ENCODE measurements at regions not wholly inside any gene's neighbourhood (a gene's known extent, or its start where the extent isn't known, plus 50 kb on each side); places are given as distances from the start of the nearest gene placed in this dataset.

- TF ChIP-seq, protein P1, sequence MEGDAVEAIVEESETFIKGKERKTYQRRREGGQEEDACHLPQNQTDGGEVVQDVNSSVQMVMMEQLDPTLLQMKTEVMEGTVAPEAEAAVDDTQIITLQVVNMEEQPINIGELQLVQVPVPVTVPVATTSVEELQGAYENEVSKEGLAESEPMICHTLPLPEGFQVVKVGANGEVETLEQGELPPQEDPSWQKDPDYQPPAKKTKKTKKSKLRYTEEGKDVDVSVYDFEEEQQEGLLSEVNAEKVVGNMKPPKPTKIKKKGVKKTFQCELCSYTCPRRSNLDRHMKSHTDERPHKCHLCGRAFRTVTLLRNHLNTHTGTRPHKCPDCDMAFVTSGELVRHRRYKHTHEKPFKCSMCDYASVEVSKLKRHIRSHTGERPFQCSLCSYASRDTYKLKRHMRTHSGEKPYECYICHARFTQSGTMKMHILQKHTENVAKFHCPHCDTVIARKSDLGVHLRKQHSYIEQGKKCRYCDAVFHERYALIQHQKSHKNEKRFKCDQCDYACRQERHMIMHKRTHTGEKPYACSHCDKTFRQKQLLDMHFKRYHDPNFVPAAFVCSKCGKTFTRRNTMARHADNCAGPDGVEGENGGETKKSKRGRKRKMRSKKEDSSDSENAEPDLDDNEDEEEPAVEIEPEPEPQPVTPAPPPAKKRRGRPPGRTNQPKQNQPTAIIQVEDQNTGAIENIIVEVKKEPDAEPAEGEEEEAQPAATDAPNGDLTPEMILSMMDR (conservative IDR thresholded peaks at IDR 0.05; ENCODE audit: low read depth, low read length), result no peak
- no peak overlapping the region for H3K4me3 ChIP-seq (ENCODE audit: low read depth, low read length)
- DNase-seq (ENCODE audit: low read depth), result no peak
Observed at GRCh38 chr15:29456964-29457363, 187.3 kb upstream of the NSMCE3 start.

DNA sequence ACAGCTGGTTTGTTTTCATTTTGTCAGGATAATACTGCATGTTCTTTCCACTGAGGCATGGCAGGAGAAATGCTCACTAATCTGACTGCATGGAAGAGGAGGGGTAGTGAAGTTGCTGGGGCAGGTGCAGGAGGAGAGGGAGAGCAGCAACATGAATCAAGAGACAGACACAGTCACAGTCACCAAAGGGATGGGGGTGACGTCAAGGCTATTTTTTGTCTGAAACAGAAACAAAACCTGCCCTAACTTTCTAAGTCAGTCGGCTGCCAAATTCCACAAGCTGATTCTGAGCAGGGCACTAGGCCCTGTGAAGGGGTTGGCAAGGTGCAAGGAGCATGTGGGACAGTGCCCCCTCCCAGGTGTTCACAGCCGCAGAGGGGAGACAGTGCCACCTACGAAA lies 186.6 kb upstream of the NSMCE3 start:
- H3K4me3 ChIP-seq (ENCODE audit: low read depth, low read length), result no peak overlapping the region
- TF ChIP-seq, protein P1 (conservative IDR thresholded peaks at IDR 0.05; ENCODE audit: low read depth, low read length), result no peak
- DNase-seq (ENCODE audit: low read depth), result no peak

DNA sequence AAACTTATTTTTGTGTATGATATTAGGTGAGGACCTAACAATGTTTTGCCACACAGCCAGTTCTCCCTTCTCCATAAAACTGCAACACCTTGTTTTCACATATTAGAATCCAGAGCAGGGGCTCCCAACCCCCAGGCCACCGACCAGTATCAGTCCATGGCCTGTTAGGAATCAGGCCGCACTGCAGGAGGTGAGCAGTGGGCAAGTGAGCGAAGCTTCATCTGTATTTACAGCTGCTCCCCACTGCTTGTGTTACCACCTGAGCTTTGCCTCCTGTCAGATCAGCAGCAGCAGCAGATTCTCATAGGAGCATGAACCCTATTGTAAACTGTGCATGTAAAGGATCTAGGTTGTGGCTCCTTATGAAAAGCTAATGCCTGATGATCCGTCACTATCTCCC lies 185.9 kb upstream of the NSMCE3 start:
- TF ChIP-seq, protein P1 (conservative IDR thresholded peaks at IDR 0.05; ENCODE audit: low read depth, low read length), result no peak
- no peak for DNase-seq (ENCODE audit: low read depth)
- H3K4me3 ChIP-seq (ENCODE audit: low read depth, low read length), result no peak overlapping the region

GRCh38 chr15:29455055-29455454 lies 185.4 kb upstream of the NSMCE3 start:
- no peak for DNase-seq (ENCODE audit: low read depth)
- no peak overlapping the region for H3K4me3 ChIP-seq (ENCODE audit: low read depth, low read length)
- TF ChIP-seq, protein P1 (conservative IDR thresholded peaks at IDR 0.05; ENCODE audit: low read depth, low read length), result no peak

DNA sequence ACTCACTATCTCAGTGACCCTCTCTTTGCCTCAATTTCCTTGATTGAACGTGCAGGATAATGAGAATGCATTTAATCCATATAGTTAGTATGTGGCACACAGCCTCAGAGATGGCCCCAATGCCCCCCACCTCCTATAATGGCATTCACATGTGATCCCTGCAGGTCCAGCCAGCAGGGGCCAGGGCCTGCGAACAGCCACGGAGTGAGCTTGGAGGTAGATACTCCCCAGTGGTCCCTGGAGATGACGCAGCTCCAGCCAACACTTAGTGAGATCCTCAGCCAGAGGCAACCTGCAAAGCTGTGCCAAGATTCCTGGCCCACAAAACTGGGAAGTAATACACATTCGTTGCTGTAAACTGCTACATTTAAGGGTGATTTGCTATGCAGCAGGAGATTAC lies 184.9 kb upstream of the NSMCE3 start:
- no peak for DNase-seq (ENCODE audit: low read depth)
- H3K4me3 ChIP-seq (ENCODE audit: low read depth, low read length), result no peak overlapping the region
- TF ChIP-seq, protein P1 (conservative IDR thresholded peaks at IDR 0.05; ENCODE audit: low read depth, low read length), result no peak

DNA sequence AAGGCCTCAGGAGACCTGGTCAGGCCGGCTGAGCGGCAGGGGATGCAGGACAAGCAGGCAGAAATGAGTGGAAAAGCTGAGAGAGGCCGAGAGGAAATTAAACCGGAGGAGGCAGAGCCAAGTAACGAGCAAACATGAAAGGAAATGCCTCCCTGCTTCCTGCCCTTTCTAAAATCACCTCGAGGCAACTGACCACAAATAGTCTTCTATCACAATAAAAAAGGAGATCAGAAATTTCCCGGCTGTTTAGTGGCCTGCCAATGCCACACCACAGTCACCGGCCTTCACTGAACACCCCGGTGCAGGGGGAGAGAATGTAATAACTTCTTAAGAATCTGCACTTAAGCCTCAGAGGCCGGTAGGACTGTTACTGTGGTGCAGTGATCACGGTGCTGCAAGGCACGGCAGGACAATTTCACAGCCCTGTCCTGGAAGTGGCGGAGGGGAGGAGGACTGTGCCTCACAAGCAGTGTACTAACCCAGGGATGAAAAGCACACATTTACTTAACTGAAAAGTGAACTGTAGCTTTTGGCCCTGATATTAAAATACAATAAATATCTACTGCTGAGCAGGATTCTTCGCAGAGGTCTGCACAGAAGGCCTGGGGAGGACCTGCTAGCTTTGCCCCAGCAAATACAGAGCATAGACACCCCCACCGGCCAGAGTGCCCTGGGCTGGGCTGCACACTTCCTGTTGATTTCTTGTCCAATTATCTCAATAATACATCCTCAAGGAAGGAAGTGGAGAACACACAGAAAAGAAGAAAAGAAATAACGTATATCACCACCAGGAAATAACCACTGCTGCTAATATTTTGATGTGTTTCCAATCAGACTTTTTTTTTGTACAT lies 183.5 kb upstream of the NSMCE3 start:
- H3K4me3 ChIP-seq (ENCODE audit: low read depth, low read length), result no peak overlapping the region
- TF ChIP-seq, protein P1 (conservative IDR thresholded peaks at IDR 0.05; ENCODE audit: low read depth, low read length), result no peak
- no peak for DNase-seq (ENCODE audit: low read depth)
